ENCODE measurements at regions not wholly inside any gene's neighbourhood (a gene's known extent, or its start where the extent isn't known, plus 50 kb on each side); places are given as distances from the start of the nearest gene placed in this dataset.

- TF ChIP-seq CTCF (IDR thresholded peaks at IDR 0.05; ENCODE audit: low read length) (no peak), EZH2 (optimal IDR thresholded peaks at IDR 0.05; ENCODE audit: low read depth, low read length) (no peak)
Measured at GRCh38 chr5:32865475-32865874, 154.4 kb downstream of the NPR3 start.
